A549 (cell line): ENCODE measurements at regions not wholly inside any gene's neighbourhood (a gene's known extent, or its start where the extent isn't known, plus 50 kb on each side); places are given as distances from the start of the nearest gene placed in this dataset.

Source experiments
- BHLHE40 ChIP-seq: IDR thresholded peaks from 2 replicates; pipeline ENCODE4 v1.6.1; 2012; ENCODE audit warnings: low read depth, low read length, inconsistent platforms
- CBX2 ChIP-seq: fragments of 200-600 bp; sonication (generic); IDR thresholded peaks from 2 replicates; pipeline ENCODE4 v1.6.1; 2016; ENCODE audit warnings: low read depth, mild to moderate bottlenecking, borderline replicate concordance
- CHD2 ChIP-seq: fragments of 150-350 bp; IDR thresholded peaks from 2 replicates; pipeline ENCODE4 v1.6.1; 2014; ENCODE audit warnings: low read length; ENCODE audit not compliant: partially characterized antibody
- EHMT2 ChIP-seq: fragments of 200-600 bp; sonication (generic); IDR thresholded peaks from 2 replicates; pipeline ENCODE4 v1.6.1; 2016; ENCODE audit warnings: antibody characterized with exemption, low read depth, mild to moderate bottlenecking, moderate library complexity
- NFE2L2 ChIP-seq: fragments of 150-350 bp; conservative IDR thresholded peaks from 2 replicates; pipeline ENCODE4 v1.6.1; 2014; ENCODE audit warnings: low read length
- POLR2A ChIP-seq: IDR thresholded peaks from 2 replicates; pipeline ENCODE4 v1.6.1; 2012; ENCODE audit warnings: mild to moderate bottlenecking, low read length
- REST ChIP-seq: fragments of 200-600 bp; sonication (generic); IDR thresholded peaks from 2 replicates; pipeline ENCODE4 v1.6.1; 2016; ENCODE audit warnings: antibody characterized with exemption, mild to moderate bottlenecking, moderate library complexity
- RNF2 ChIP-seq: fragments of 200-600 bp; sonication (generic); IDR thresholded peaks from 2 replicates; pipeline ENCODE4 v1.6.1; 2016; ENCODE audit warnings: low read depth, mild to moderate bottlenecking, antibody characterized with exemption, moderate library complexity, borderline replicate concordance
- USF2 ChIP-seq: fragments of 450-650 bp; IDR thresholded peaks from 2 replicates; pipeline ENCODE4 v1.6.1; 2014; ENCODE audit warnings: antibody characterized with exemption
- ZSCAN20 ChIP-seq: fragments of 250-450 bp; sonication (Bioruptor Pico); IDR thresholded peaks from 2 replicates; pipeline ENCODE4 v1.8.0; 2022; ENCODE audit warnings: mild to moderate bottlenecking, moderate library complexity
- TF ChIP-seq, protein P1 (sequence below): fragments of >200 bp; sonication (Bioruptor Twin); formaldehyde crosslinking; IDR thresholded peaks from 3 replicates; pipeline ENCODE4 v1.5.1; 2016
- TF ChIP-seq, protein P2 (sequence below): IDR thresholded peaks from 2 replicates; pipeline ENCODE4 v1.6.1; 2012; ENCODE audit warnings: low read depth, borderline replicate concordance

- TF ChIP-seq EHMT2 = no peak
- TF ChIP-seq USF2 = no peak
- TF ChIP-seq, protein P1, sequence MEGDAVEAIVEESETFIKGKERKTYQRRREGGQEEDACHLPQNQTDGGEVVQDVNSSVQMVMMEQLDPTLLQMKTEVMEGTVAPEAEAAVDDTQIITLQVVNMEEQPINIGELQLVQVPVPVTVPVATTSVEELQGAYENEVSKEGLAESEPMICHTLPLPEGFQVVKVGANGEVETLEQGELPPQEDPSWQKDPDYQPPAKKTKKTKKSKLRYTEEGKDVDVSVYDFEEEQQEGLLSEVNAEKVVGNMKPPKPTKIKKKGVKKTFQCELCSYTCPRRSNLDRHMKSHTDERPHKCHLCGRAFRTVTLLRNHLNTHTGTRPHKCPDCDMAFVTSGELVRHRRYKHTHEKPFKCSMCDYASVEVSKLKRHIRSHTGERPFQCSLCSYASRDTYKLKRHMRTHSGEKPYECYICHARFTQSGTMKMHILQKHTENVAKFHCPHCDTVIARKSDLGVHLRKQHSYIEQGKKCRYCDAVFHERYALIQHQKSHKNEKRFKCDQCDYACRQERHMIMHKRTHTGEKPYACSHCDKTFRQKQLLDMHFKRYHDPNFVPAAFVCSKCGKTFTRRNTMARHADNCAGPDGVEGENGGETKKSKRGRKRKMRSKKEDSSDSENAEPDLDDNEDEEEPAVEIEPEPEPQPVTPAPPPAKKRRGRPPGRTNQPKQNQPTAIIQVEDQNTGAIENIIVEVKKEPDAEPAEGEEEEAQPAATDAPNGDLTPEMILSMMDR = no peak
- no peak for TF ChIP-seq CHD2
- TF ChIP-seq BHLHE40 = no peak
- TF ChIP-seq REST = no peak
- TF ChIP-seq ZSCAN20 (CRISPR knock-in tag) = no peak
- TF ChIP-seq, protein P2, sequence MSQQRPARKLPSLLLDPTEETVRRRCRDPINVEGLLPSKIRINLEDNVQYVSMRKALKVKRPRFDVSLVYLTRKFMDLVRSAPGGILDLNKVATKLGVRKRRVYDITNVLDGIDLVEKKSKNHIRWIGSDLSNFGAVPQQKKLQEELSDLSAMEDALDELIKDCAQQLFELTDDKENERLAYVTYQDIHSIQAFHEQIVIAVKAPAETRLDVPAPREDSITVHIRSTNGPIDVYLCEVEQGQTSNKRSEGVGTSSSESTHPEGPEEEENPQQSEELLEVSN = no peak
- TF ChIP-seq NFE2L2 = no peak
- TF ChIP-seq RNF2 = no peak
- no peak for TF ChIP-seq POLR2A
- TF ChIP-seq CBX2 = no peak
Measured at GRCh38 chr12:86597431-86597830, 341.2 kb upstream of the MGAT4C start.
